ENCODE measurements at regions not wholly inside any gene's neighbourhood (a gene's known extent, or its start where the extent isn't known, plus 50 kb on each side); places are given as distances from the start of the nearest gene placed in this dataset.
"Not testable (repeated sequence)": the region's sequence is repeated elsewhere in the genome, so short reads cannot be mapped to it uniquely, and the experiment has no call there.

- H3K4me1 Mint-ChIP-seq; DNase-seq; H3K36me3 ChIP-seq (ENCODE audit: control insufficient read depth in 2 of 2, extremely low read depth in 1 of 2, insufficient read depth in 1 of 2, low read length in 1 of 2); CTCF ChIA-PET; H3K4me3 ChIP-seq (ENCODE audit: control insufficient read depth in 1 of 2, extremely low read depth in 1 of 2, low read length in 1 of 2); H3K27ac Mint-ChIP-seq; H3K9me3 ChIP-seq; H3K27me3 ChIP-seq (replicated peaks in 1 of 2; ENCODE audit: control insufficient read depth in 2 of 2, extremely low read depth in 1 of 2, insufficient read depth in 2 of 2, low read length in 1 of 2); H3K27ac ChIP-seq (ENCODE audit: low read length); H3K27me3 Mint-ChIP-seq; ATAC-seq (replicated peaks in 1 of 4); H3K4me1 ChIP-seq (ENCODE audit: control insufficient read depth in 1 of 2, extremely low read depth in 1 of 2, insufficient read depth in 2 of 2, low read length in 2 of 2); H3K4me3 Mint-ChIP-seq; H3K36me3 Mint-ChIP-seq; H3K9me3 Mint-ChIP-seq: not testable (repeated sequence)
- POLR2A ChIA-PET: interaction anchor here in 1 of 2 donors (0.7 kb wide), 1 partner anchor 585 kb away, joined by 8 read pairs; no protein-coding TSS in a partner anchor
- whole genome bisulfite sequencing (ENCODE audit: insufficient coverage): 89% methylated on average over 6 of the region's 12 CpGs
Measured at GRCh38 chr4:124922748-124923147, 210.2 kb upstream of the ANKRD50 start.

- H3K27me3 Mint-ChIP-seq: no peaks in the 10 kb centered on the region
- ChIA-PET POLR2A (no interaction called here), CTCF (no interaction called here)
- H3K27me3 ChIP-seq (replicated peaks in 1 of 2; ENCODE audit: control insufficient read depth in 2 of 2, extremely low read depth in 1 of 2, insufficient read depth in 2 of 2, low read length in 1 of 2): no peaks in the 10 kb centered on the region
- H3K36me3 ChIP-seq (ENCODE audit: control insufficient read depth in 2 of 2, extremely low read depth in 1 of 2, insufficient read depth in 1 of 2, low read length in 1 of 2): no peaks in the 10 kb centered on the region
- H3K36me3 Mint-ChIP-seq: no peaks in the 10 kb centered on the region
- WGBS (ENCODE audit: insufficient coverage): 81% methylated on average over 3 of the region's 3 CpGs
- no peaks in the 10 kb centered on the region for H3K4me1 Mint-ChIP-seq
- H3K27ac ChIP-seq (ENCODE audit: low read length): no peak overlapping the region
- H3K4me3 ChIP-seq (ENCODE audit: control insufficient read depth in 1 of 2, extremely low read depth in 1 of 2, low read length in 1 of 2): no peak overlapping the region
- ATAC-seq (replicated peaks in 1 of 4) (no peak), DNase-seq (no peak)
- H3K4me3 Mint-ChIP-seq: no peak overlapping the region
- no peaks in the 10 kb centered on the region for H3K4me1 ChIP-seq (ENCODE audit: control insufficient read depth in 1 of 2, extremely low read depth in 1 of 2, insufficient read depth in 2 of 2, low read length in 2 of 2)
- H3K27ac Mint-ChIP-seq: no peak overlapping the region
- no peaks in the 10 kb centered on the region for H3K9me3 ChIP-seq
- peaks cover 0 to 17% (median 3%) of the 10 kb centered on the region in 3 donors for H3K9me3 Mint-ChIP-seq
Measured at GRCh38 chr4:124918559-124919122, 206.1 kb upstream of the ANKRD50 start.

- Histone ChIP-seq H3K4me3 (ENCODE audit: control insufficient read depth in 1 of 2, extremely low read depth in 1 of 2, low read length in 1 of 2) (no peak overlapping the region), H3K36me3 (ENCODE audit: control insufficient read depth in 2 of 2, extremely low read depth in 1 of 2, insufficient read depth in 1 of 2, low read length in 1 of 2) (no peaks in the 10 kb centered on the region), H3K27ac (ENCODE audit: low read length) (no peak overlapping the region), H3K9me3 (no peaks in the 10 kb centered on the region), H3K4me1 (ENCODE audit: control insufficient read depth in 1 of 2, extremely low read depth in 1 of 2, insufficient read depth in 2 of 2, low read length in 2 of 2) (no peaks in the 10 kb centered on the region), H3K27me3 (replicated peaks in 1 of 2; ENCODE audit: control insufficient read depth in 2 of 2, extremely low read depth in 1 of 2, insufficient read depth in 2 of 2, low read length in 1 of 2) (no peaks in the 10 kb centered on the region)
- peaks cover 3 to 40% (median 5%) of the 10 kb centered on the region in 3 donors for H3K9me3 Mint-ChIP-seq
- H3K27me3 Mint-ChIP-seq: no peaks in the 10 kb centered on the region
- ChIA-PET CTCF (no interaction called here), POLR2A (no interaction called here)
- no peak overlapping the region for H3K4me3 Mint-ChIP-seq
- WGBS (ENCODE audit: insufficient coverage): no CpG with 5 or more reads among the region's 1 CpG
- no peak for DNase-seq
- H3K36me3 Mint-ChIP-seq: no peaks in the 10 kb centered on the region
- no peak for ATAC-seq (replicated peaks in 1 of 4)
- H3K27ac Mint-ChIP-seq: no peak overlapping the region
- no peaks in the 10 kb centered on the region for H3K4me1 Mint-ChIP-seq
Measured at GRCh38 chr4:124915073-124915472, 202.5 kb upstream of the ANKRD50 start.

GRCh38 chr4:124913237-124913636, 200.7 kb upstream of the ANKRD50 start:
- no peak for ATAC-seq (replicated peaks in 1 of 4)
- H3K27ac ChIP-seq (ENCODE audit: low read length): no peak overlapping the region
- no peak overlapping the region for H3K4me3 Mint-ChIP-seq
- H3K36me3 Mint-ChIP-seq: no peaks in the 10 kb centered on the region
- H3K27ac Mint-ChIP-seq: no peak overlapping the region
- H3K9me3 Mint-ChIP-seq: peaks cover 3 to 40% (median 5%) of the 10 kb centered on the region in 3 donors
- no peaks in the 10 kb centered on the region for H3K9me3 ChIP-seq
- H3K36me3 ChIP-seq (ENCODE audit: control insufficient read depth in 2 of 2, extremely low read depth in 1 of 2, insufficient read depth in 1 of 2, low read length in 1 of 2): no peaks in the 10 kb centered on the region
- ChIA-PET POLR2A (no interaction called here), CTCF (no interaction called here)
- no peaks in the 10 kb centered on the region for H3K27me3 ChIP-seq (replicated peaks in 1 of 2; ENCODE audit: control insufficient read depth in 2 of 2, extremely low read depth in 1 of 2, insufficient read depth in 2 of 2, low read length in 1 of 2)
- DNase-seq: no peak
- no peaks in the 10 kb centered on the region for H3K4me1 ChIP-seq (ENCODE audit: control insufficient read depth in 1 of 2, extremely low read depth in 1 of 2, insufficient read depth in 2 of 2, low read length in 2 of 2)
- H3K4me3 ChIP-seq (ENCODE audit: control insufficient read depth in 1 of 2, extremely low read depth in 1 of 2, low read length in 1 of 2): no peak overlapping the region
- WGBS (ENCODE audit: insufficient coverage): 78% methylated on average over 1 of the region's 1 CpG
- no peaks in the 10 kb centered on the region for H3K4me1 Mint-ChIP-seq
- H3K27me3 Mint-ChIP-seq: no peaks in the 10 kb centered on the region

GRCh38 chr4:124910327-124910726, 197.8 kb upstream of the ANKRD50 start:
- Mint-ChIP-seq H3K9me3 (peaks cover 3 to 33% (median 5%) of the 10 kb centered on the region in 3 donors), H3K4me3 (no peak overlapping the region), H3K36me3 (no peaks in the 10 kb centered on the region), H3K4me1 (no peaks in the 10 kb centered on the region), H3K27me3 (no peaks in the 10 kb centered on the region), H3K27ac (no peak overlapping the region)
- no peak overlapping the region for H3K4me3 ChIP-seq (ENCODE audit: control insufficient read depth in 1 of 2, extremely low read depth in 1 of 2, low read length in 1 of 2)
- H3K36me3 ChIP-seq (ENCODE audit: control insufficient read depth in 2 of 2, extremely low read depth in 1 of 2, insufficient read depth in 1 of 2, low read length in 1 of 2): no peaks in the 10 kb centered on the region
- H3K9me3 ChIP-seq: no peaks in the 10 kb centered on the region
- H3K27me3 ChIP-seq (replicated peaks in 1 of 2; ENCODE audit: control insufficient read depth in 2 of 2, extremely low read depth in 1 of 2, insufficient read depth in 2 of 2, low read length in 1 of 2): no peaks in the 10 kb centered on the region
- ChIA-PET POLR2A (no interaction called here), CTCF (no interaction called here)
- ATAC-seq (replicated peaks in 1 of 4): no peak
- H3K4me1 ChIP-seq (ENCODE audit: control insufficient read depth in 1 of 2, extremely low read depth in 1 of 2, insufficient read depth in 2 of 2, low read length in 2 of 2): no peaks in the 10 kb centered on the region
- H3K27ac ChIP-seq (ENCODE audit: low read length): no peak overlapping the region
- no peak for DNase-seq

GRCh38 chr4:124907881-124908280, 195.3 kb upstream of the ANKRD50 start:
- H3K36me3 ChIP-seq (ENCODE audit: control insufficient read depth in 2 of 2, extremely low read depth in 1 of 2, insufficient read depth in 1 of 2, low read length in 1 of 2): no peaks in the 10 kb centered on the region
- H3K4me1 ChIP-seq (ENCODE audit: control insufficient read depth in 1 of 2, extremely low read depth in 1 of 2, insufficient read depth in 2 of 2, low read length in 2 of 2): no peaks in the 10 kb centered on the region
- H3K27ac ChIP-seq (ENCODE audit: low read length): no peak overlapping the region
- Mint-ChIP-seq H3K27me3 (no peaks in the 10 kb centered on the region), H3K9me3 (peaks cover 3 to 16% (median 5%) of the 10 kb centered on the region in 3 donors), H3K27ac (no peak overlapping the region), H3K36me3 (no peaks in the 10 kb centered on the region), H3K4me1 (no peaks in the 10 kb centered on the region), H3K4me3 (no peak overlapping the region)
- no peaks in the 10 kb centered on the region for H3K9me3 ChIP-seq
- ChIA-PET POLR2A (no interaction called here), CTCF (no interaction called here)
- no peak for ATAC-seq (replicated peaks in 1 of 4)
- DNase-seq: no peak
- no CpG with 5 or more reads among the region's 3 CpGs for WGBS (ENCODE audit: insufficient coverage)
- no peaks in the 10 kb centered on the region for H3K27me3 ChIP-seq (replicated peaks in 1 of 2; ENCODE audit: control insufficient read depth in 2 of 2, extremely low read depth in 1 of 2, insufficient read depth in 2 of 2, low read length in 1 of 2)
- H3K4me3 ChIP-seq (ENCODE audit: control insufficient read depth in 1 of 2, extremely low read depth in 1 of 2, low read length in 1 of 2): no peak overlapping the region

- Histone ChIP-seq H3K27me3 (replicated peaks in 1 of 2; ENCODE audit: control insufficient read depth in 2 of 2, extremely low read depth in 1 of 2, insufficient read depth in 2 of 2, low read length in 1 of 2) (no peaks in the 10 kb centered on the region), H3K9me3 (no peaks in the 10 kb centered on the region), H3K36me3 (ENCODE audit: control insufficient read depth in 2 of 2, extremely low read depth in 1 of 2, insufficient read depth in 1 of 2, low read length in 1 of 2) (no peaks in the 10 kb centered on the region), H3K4me3 (ENCODE audit: control insufficient read depth in 1 of 2, extremely low read depth in 1 of 2, low read length in 1 of 2) (no peak overlapping the region), H3K4me1 (ENCODE audit: control insufficient read depth in 1 of 2, extremely low read depth in 1 of 2, insufficient read depth in 2 of 2, low read length in 2 of 2) (no peaks in the 10 kb centered on the region), H3K27ac (ENCODE audit: low read length) (no peak overlapping the region)
- ChIA-PET CTCF (no interaction called here), POLR2A (no interaction called here)
- ATAC-seq (replicated peaks in 1 of 4): no peak
- no peak for DNase-seq
- Mint-ChIP-seq H3K27me3 (no peaks in the 10 kb centered on the region), H3K27ac (no peak overlapping the region), H3K4me3 (no peak overlapping the region), H3K9me3 (peaks cover 0 to 5% (median 0%) of the 10 kb centered on the region in 3 donors), H3K36me3 (no peaks in the 10 kb centered on the region), H3K4me1 (no peaks in the 10 kb centered on the region)
- no CpG with 5 or more reads among the region's 4 CpGs for WGBS (ENCODE audit: insufficient coverage)
Measured at GRCh38 chr4:124905441-124905840, 192.9 kb upstream of the ANKRD50 start.
